Liver (tissue), 8 donors: ENCODE measurements at regions not wholly inside any gene's neighbourhood (a gene's known extent, or its start where the extent isn't known, plus 50 kb on each side); places are given as distances from the start of the nearest gene placed in this dataset.

ENCODE experiments used
- DNase-seq: peaks from one replicate; pipeline ENCODE4 v3.0.0-alpha.2; 2017; ENCODE audit warnings: low spot score
- H3K27ac ChIP-seq, 2 donors: one replicate each; pipeline ENCODE4 v1.7.0; 2013; ENCODE audit warnings: inconsistent platforms in 2 of 2, low read length in 2 of 2, control low read depth in 1 of 2, low read depth in 1 of 2, mild to moderate bottlenecking in 1 of 2
- H3K27me3 ChIP-seq, 4 donors: one replicate each; pipeline versions ENCODE4 v1.6.1 to v1.7.0; 2013; ENCODE audit warnings: low read length in 3 of 4, inconsistent platforms in 1 of 4, mild to moderate bottlenecking in 1 of 4, moderate library complexity in 1 of 4; ENCODE audit not compliant: control insufficient read depth in 4 of 4, insufficient read depth in 4 of 4
- H3K36me3 ChIP-seq, 4 donors: one replicate each; pipeline versions ENCODE4 v1.6.1 to v1.7.0; 2013; ENCODE audit warnings: low read length in 3 of 4, mild to moderate bottlenecking in 3 of 4, low read depth in 1 of 4, moderate library complexity in 1 of 4; ENCODE audit not compliant: control insufficient read depth in 4 of 4, insufficient read depth in 3 of 4
- H3K4me1 ChIP-seq, 4 donors: one replicate each; pipeline versions ENCODE4 v1.6.1 to v1.7.0; 2013; ENCODE audit warnings: low read length in 3 of 4, mild to moderate bottlenecking in 3 of 4, moderate library complexity in 1 of 4; ENCODE audit not compliant: control insufficient read depth in 4 of 4, insufficient read depth in 4 of 4
- H3K4me3 ChIP-seq, 3 donors: one replicate each; pipeline versions ENCODE4 v1.6.1 to v1.7.0; 2013; ENCODE audit warnings: low read length in 3 of 3, control low read depth in 1 of 3, low read depth in 1 of 3, mild to moderate bottlenecking in 1 of 3
- H3K9ac ChIP-seq, 2 donors: one replicate each; pipeline ENCODE4 v1.7.0; 2013; ENCODE audit warnings: low read length in 2 of 2, mild to moderate bottlenecking in 2 of 2, moderate library complexity in 2 of 2, control low read depth in 1 of 2, low read depth in 1 of 2
- H3K9me3 ChIP-seq, 4 donors: one replicate each; pipeline versions ENCODE4 v1.6.1 to v1.7.0; 2013; ENCODE audit warnings: low read length in 3 of 4; ENCODE audit not compliant: control insufficient read depth in 4 of 4
- EGR1 ChIP-seq, 2 donors: IDR thresholded peaks; 2 replicates each; pipeline ENCODE4 v1.6.1; 2016 to 2018; ENCODE audit warnings: antibody characterized with exemption in 2 of 2, low read depth in 2 of 2
- FOXA1 ChIP-seq: IDR thresholded peaks from 2 replicates; pipeline ENCODE4 v1.6.1; 2016; ENCODE audit warnings: antibody characterized with exemption
- FOXA2 ChIP-seq: IDR thresholded peaks from 2 replicates; pipeline ENCODE4 v1.6.1; 2016; ENCODE audit warnings: antibody characterized with exemption
- GABPA ChIP-seq, 2 donors: IDR thresholded peaks in 1 of 2; conservative IDR thresholded peaks in 1 of 2; 2 replicates each; pipeline ENCODE4 v1.6.1; 2016; ENCODE audit warnings: antibody characterized with exemption in 2 of 2, mild to moderate bottlenecking in 1 of 2, moderate library complexity in 1 of 2
- HNF4A ChIP-seq, 2 donors: conservative IDR thresholded peaks; 2 replicates each; pipeline ENCODE4 v1.6.1; 2016; ENCODE audit warnings: antibody characterized with exemption in 2 of 2, mild to moderate bottlenecking in 2 of 2
- HNF4G ChIP-seq: IDR thresholded peaks from 2 replicates; pipeline ENCODE4 v1.6.1; 2016; ENCODE audit warnings: antibody characterized with exemption
- JUND ChIP-seq, 2 donors: IDR thresholded peaks; 2 replicates each; pipeline ENCODE4 v1.6.1; 2016; ENCODE audit warnings: antibody characterized with exemption in 2 of 2
- NR2F2 ChIP-seq: IDR thresholded peaks from 2 replicates; pipeline ENCODE4 v1.6.1; 2016; ENCODE audit warnings: antibody characterized with exemption
- RAD21 ChIP-seq, 2 donors: IDR thresholded peaks; 2 replicates each; pipeline ENCODE4 v1.6.1; 2016; ENCODE audit warnings: antibody characterized with exemption in 2 of 2, mild to moderate bottlenecking in 2 of 2
- RXRA ChIP-seq, 2 donors: IDR thresholded peaks; 2 replicates each; pipeline ENCODE4 v1.6.1; 2017 to 2018; ENCODE audit warnings: antibody characterized with exemption in 2 of 2, mild to moderate bottlenecking in 1 of 2
- SP1 ChIP-seq: IDR thresholded peaks from 2 replicates; pipeline ENCODE4 v1.6.1; 2018; ENCODE audit warnings: antibody characterized with exemption, mild to moderate bottlenecking
- TAF1 ChIP-seq: conservative IDR thresholded peaks from 2 replicates; pipeline ENCODE4 v1.6.1; 2016; ENCODE audit warnings: antibody characterized with exemption, mild to moderate bottlenecking
- YY1 ChIP-seq: IDR thresholded peaks from 2 replicates; pipeline ENCODE4 v1.6.1; 2016; ENCODE audit warnings: antibody characterized with exemption, mild to moderate bottlenecking
- WGBS: extraction: QIAGEN DNeasy Blood & Tissue Kit; methylation state at CpG from one replicate; pipeline ENCODE4 v1.1.7; 2013; 5-methylcytosine and 5-hydroxymethylcytosine counted together
- TF ChIP-seq, protein P1 (sequence below): IDR thresholded peaks from 2 replicates; pipeline ENCODE4 v1.6.1; 2016; ENCODE audit warnings: antibody characterized with exemption, mild to moderate bottlenecking
- TF ChIP-seq, protein P2 (sequence below): IDR thresholded peaks from 2 replicates; pipeline ENCODE4 v1.6.1; 2016; ENCODE audit warnings: antibody characterized with exemption
- TF ChIP-seq, protein P3 (sequence below): IDR thresholded peaks from 2 replicates; pipeline ENCODE4 v1.6.1; 2016; ENCODE audit warnings: antibody characterized with exemption
- TF ChIP-seq, protein P4 (sequence below): IDR thresholded peaks from 2 replicates; pipeline ENCODE4 v1.6.1; 2016; ENCODE audit warnings: antibody characterized with exemption
- TF ChIP-seq, protein P5 (sequence below): fragments of 150-350 bp; IDR thresholded peaks from 2 replicates; pipeline ENCODE4 v1.5.1; 2017; ENCODE audit warnings: improper control_type of control experiment, low read depth, low read length; ENCODE audit not compliant: missing input control
- donor health status: healthy.
- donor health status: healthy.
- donor health status: healthy.
- donor health status: healthy.
- donor health status: healthy.

DNA sequence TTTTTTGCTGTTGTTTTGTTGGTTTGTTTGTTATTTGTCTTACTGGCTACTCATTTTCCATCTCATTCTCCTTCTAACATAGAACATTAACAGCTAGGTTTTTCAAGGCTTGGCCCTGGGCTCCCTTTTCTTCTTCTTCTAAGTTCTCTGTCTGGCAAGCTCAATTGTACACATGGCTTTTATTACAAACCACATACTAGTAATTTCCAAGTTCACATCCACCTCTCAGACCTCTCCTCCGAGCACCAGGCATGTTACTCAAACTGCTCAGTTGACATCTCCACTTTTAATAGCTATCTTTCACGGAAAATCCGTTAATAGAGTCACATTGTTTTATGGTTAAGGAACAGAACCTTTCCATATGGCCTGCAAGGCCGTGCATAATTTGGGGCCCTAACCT, 736.9 kb upstream of the ADAMTS5 start (continued):
- TF ChIP-seq, protein P1, sequence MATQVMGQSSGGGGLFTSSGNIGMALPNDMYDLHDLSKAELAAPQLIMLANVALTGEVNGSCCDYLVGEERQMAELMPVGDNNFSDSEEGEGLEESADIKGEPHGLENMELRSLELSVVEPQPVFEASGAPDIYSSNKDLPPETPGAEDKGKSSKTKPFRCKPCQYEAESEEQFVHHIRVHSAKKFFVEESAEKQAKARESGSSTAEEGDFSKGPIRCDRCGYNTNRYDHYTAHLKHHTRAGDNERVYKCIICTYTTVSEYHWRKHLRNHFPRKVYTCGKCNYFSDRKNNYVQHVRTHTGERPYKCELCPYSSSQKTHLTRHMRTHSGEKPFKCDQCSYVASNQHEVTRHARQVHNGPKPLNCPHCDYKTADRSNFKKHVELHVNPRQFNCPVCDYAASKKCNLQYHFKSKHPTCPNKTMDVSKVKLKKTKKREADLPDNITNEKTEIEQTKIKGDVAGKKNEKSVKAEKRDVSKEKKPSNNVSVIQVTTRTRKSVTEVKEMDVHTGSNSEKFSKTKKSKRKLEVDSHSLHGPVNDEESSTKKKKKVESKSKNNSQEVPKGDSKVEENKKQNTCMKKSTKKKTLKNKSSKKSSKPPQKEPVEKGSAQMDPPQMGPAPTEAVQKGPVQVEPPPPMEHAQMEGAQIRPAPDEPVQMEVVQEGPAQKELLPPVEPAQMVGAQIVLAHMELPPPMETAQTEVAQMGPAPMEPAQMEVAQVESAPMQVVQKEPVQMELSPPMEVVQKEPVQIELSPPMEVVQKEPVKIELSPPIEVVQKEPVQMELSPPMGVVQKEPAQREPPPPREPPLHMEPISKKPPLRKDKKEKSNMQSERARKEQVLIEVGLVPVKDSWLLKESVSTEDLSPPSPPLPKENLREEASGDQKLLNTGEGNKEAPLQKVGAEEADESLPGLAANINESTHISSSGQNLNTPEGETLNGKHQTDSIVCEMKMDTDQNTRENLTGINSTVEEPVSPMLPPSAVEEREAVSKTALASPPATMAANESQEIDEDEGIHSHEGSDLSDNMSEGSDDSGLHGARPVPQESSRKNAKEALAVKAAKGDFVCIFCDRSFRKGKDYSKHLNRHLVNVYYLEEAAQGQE = no peak
- no peak for TF ChIP-seq SP1
- no peak for TF ChIP-seq RXRA (IDR thresholded peaks at IDR 0.05)
- TF ChIP-seq TAF1 = no peak
- no peak for TF ChIP-seq FOXA2

DNA sequence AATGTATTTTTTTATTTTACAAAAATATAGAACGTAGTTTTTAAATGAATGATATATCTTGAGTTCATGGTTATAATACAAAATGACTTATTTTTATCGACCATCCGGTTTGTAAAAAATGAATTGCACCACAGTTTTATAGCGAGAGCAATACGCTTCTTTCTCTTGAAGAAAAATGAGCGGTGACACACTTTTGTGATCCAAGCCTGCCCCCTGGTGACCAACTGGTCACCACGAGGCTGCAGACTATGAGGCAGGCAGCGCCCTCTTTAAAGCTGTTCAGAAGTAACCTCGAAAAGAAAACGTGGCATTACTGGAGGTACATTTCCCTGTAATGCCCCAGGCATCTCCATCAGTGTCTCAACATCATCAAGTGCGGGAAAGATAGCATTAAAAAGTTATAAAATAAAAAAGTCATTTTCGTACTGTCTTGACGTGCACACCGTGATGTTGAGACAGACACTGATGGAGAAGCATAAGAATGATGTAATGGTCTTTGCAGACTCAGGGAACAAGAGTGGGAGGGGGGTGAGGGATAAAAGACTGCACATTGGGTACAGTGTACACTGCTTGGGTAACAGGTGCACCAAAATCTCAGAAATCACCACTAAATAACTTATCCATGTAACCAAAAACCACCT, 734.2 kb upstream of the ADAMTS5 start:
- 8% methylated on average over 14 of the region's 14 CpGs for WGBS

More for the DNA sequence above, 734.2 kb upstream of the ADAMTS5 start:
- TF ChIP-seq SP1 (no peak), FOXA1 (no peak), RXRA (IDR thresholded peaks at IDR 0.05) (no peak), GABPA (IDR thresholded peaks at IDR 0.05 in 1 of 2, conservative IDR thresholded peaks at IDR 0.05 in 1 of 2) (no peak), JUND (IDR thresholded peaks at IDR 0.05) (no peak), NR2F2 (no peak), TAF1 (no peak), RAD21 (IDR thresholded peaks at IDR 0.05) (peak; percentile 94 to 97), FOXA2 (no peak), HNF4A (conservative IDR thresholded peaks at IDR 0.05) (no peak), YY1 (peak; percentile 20), HNF4G (no peak), EGR1 (IDR thresholded peaks at IDR 0.05; ENCODE audit: low read depth in 2 of 2) (no peak)
- TF ChIP-seq, protein P2, sequence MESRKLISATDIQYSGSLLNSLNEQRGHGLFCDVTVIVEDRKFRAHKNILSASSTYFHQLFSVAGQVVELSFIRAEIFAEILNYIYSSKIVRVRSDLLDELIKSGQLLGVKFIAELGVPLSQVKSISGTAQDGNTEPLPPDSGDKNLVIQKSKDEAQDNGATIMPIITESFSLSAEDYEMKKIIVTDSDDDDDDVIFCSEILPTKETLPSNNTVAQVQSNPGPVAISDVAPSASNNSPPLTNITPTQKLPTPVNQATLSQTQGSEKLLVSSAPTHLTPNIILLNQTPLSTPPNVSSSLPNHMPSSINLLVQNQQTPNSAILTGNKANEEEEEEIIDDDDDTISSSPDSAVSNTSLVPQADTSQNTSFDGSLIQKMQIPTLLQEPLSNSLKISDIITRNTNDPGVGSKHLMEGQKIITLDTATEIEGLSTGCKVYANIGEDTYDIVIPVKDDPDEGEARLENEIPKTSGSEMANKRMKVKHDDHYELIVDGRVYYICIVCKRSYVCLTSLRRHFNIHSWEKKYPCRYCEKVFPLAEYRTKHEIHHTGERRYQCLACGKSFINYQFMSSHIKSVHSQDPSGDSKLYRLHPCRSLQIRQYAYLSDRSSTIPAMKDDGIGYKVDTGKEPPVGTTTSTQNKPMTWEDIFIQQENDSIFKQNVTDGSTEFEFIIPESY = no peak
- TF ChIP-seq, protein P3, sequence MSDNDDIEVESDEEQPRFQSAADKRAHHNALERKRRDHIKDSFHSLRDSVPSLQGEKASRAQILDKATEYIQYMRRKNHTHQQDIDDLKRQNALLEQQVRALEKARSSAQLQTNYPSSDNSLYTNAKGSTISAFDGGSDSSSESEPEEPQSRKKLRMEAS = no peak
- TF ChIP-seq, protein P1 = no peak
- TF ChIP-seq, protein P4, sequence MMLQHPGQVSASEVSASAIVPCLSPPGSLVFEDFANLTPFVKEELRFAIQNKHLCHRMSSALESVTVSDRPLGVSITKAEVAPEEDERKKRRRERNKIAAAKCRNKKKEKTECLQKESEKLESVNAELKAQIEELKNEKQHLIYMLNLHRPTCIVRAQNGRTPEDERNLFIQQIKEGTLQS = no peak
- TF ChIP-seq, protein P5, sequence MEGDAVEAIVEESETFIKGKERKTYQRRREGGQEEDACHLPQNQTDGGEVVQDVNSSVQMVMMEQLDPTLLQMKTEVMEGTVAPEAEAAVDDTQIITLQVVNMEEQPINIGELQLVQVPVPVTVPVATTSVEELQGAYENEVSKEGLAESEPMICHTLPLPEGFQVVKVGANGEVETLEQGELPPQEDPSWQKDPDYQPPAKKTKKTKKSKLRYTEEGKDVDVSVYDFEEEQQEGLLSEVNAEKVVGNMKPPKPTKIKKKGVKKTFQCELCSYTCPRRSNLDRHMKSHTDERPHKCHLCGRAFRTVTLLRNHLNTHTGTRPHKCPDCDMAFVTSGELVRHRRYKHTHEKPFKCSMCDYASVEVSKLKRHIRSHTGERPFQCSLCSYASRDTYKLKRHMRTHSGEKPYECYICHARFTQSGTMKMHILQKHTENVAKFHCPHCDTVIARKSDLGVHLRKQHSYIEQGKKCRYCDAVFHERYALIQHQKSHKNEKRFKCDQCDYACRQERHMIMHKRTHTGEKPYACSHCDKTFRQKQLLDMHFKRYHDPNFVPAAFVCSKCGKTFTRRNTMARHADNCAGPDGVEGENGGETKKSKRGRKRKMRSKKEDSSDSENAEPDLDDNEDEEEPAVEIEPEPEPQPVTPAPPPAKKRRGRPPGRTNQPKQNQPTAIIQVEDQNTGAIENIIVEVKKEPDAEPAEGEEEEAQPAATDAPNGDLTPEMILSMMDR = peak; percentile 88
- Histone ChIP-seq H3K4me1 (peaks cover 0 to 3% (median 1%) of the 10 kb centered on the region in 4 donors), H3K36me3 (no peaks in the 10 kb centered on the region), H3K27ac (no peak overlapping the region), H3K9ac (no peak overlapping the region), H3K4me3 (no peak overlapping the region), H3K9me3 (no peaks in the 10 kb centered on the region), H3K27me3 (no peaks in the 10 kb centered on the region)
- peak; percentile 69 for DNase-seq
